ENCODE measurements at regions not wholly inside any gene's neighbourhood (a gene's known extent, or its start where the extent isn't known, plus 50 kb on each side); places are given as distances from the start of the nearest gene placed in this dataset.
"Not testable (repeated sequence)": the region's sequence is repeated elsewhere in the genome, so short reads cannot be mapped to it uniquely, and the experiment has no call there.

DNA sequence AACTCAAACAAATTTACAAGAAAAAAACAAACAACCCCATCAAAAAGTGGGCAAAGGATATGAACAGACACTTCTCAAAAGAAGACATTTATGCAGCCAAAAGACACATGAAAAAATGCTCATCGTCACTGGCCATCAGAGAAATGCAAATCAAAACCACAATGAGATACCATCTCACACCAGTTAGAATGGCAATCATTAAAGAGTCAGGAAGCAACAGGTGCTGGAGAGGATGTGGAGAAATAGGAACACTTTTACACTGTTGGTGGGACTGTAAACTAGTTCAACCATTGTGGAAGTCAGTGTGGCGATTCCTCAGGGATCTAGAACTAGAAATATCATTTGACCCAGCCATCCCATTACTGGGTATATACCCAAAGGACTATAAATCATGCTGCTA lies 228.1 kb upstream of the AKR1E2 start:
- TF ChIP-seq, protein P1, sequence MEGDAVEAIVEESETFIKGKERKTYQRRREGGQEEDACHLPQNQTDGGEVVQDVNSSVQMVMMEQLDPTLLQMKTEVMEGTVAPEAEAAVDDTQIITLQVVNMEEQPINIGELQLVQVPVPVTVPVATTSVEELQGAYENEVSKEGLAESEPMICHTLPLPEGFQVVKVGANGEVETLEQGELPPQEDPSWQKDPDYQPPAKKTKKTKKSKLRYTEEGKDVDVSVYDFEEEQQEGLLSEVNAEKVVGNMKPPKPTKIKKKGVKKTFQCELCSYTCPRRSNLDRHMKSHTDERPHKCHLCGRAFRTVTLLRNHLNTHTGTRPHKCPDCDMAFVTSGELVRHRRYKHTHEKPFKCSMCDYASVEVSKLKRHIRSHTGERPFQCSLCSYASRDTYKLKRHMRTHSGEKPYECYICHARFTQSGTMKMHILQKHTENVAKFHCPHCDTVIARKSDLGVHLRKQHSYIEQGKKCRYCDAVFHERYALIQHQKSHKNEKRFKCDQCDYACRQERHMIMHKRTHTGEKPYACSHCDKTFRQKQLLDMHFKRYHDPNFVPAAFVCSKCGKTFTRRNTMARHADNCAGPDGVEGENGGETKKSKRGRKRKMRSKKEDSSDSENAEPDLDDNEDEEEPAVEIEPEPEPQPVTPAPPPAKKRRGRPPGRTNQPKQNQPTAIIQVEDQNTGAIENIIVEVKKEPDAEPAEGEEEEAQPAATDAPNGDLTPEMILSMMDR (IDR thresholded peaks at IDR 0.05; ENCODE audit: low read depth, low read length, missing input control) = not testable (repeated sequence)
- TF ChIP-seq, protein P2, sequence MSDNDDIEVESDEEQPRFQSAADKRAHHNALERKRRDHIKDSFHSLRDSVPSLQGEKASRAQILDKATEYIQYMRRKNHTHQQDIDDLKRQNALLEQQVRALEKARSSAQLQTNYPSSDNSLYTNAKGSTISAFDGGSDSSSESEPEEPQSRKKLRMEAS (IDR thresholded peaks at IDR 0.05) = not testable (repeated sequence)

All from liver (tissue), 2 donors.